Vagina (tissue), 2 donors: ENCODE measurements at regions not wholly inside any gene's neighbourhood (a gene's known extent, or its start where the extent isn't known, plus 50 kb on each side); places are given as distances from the start of the nearest gene placed in this dataset.

Experiments
- DNase-seq, 2 donors: peaks; one replicate each; pipeline ENCODE4 v3.0.0-alpha.2; 2017; ENCODE audit errors: extremely low spot score in 2 of 2
- H3K27ac ChIP-seq: fragments of 200-600 bp; sonication (generic); one replicate; pipeline ENCODE4 v1.5.1; 2019
- H3K27me3 ChIP-seq: fragments of 200-600 bp; sonication (generic); one replicate; pipeline ENCODE4 v1.5.1; 2019
- H3K36me3 ChIP-seq, 2 donors: fragments of 200-600 bp; sonication (generic); one replicate each; pipeline ENCODE4 v1.5.1; 2017 to 2019
- H3K4me1 ChIP-seq: fragments of 200-600 bp; sonication (generic); one replicate; pipeline ENCODE4 v1.5.1; 2019
- H3K4me3 ChIP-seq, 2 donors: fragments of 200-600 bp; sonication (generic); 1 replicate in 1 of 2; 2 replicates in 1 of 2; pipeline ENCODE4 v1.5.1; 2016 to 2019
- H3K9me3 ChIP-seq: fragments of 200-600 bp; sonication (generic); one replicate; pipeline ENCODE4 v1.5.1; 2019
- POLR2A ChIP-seq, 2 donors: fragments of 450-650 bp; IDR thresholded peaks; one replicate each; pipeline ENCODE4 v1.6.1; 2017; ENCODE audit warnings: antibody characterized with exemption in 2 of 2, mild to moderate bottlenecking in 2 of 2, moderate library complexity in 2 of 2
- POLR2AphosphoS5 ChIP-seq, 2 donors: sonication (generic); formaldehyde crosslinking; IDR thresholded peaks; one replicate each; pipeline ENCODE4 v1.9.0; 2017; ENCODE audit warnings: antibody characterized with exemption in 2 of 2, mild to moderate bottlenecking in 2 of 2, low read depth in 1 of 2; ENCODE audit not compliant: insufficient read depth in 1 of 2
- intact Hi-C: fragments of 100-400 bp; cut with DNase I; formaldehyde crosslinking; loops from one replicate; pipeline ENCODE4 v1.15.1; 2023
- TF ChIP-seq, protein P1 (sequence below), 3 experiments: fragments of 450-650 bp in 2 of 3; fragments of 200-600 bp in 1 of 3; sonication (generic) in 1 of 3; IDR thresholded peaks; one replicate each; pipeline ENCODE4 v1.5.1; 2017 to 2019; ENCODE audit warnings: antibody characterized with exemption in 3 of 3, mild to moderate bottlenecking in 2 of 3, moderate library complexity in 2 of 3

DNA sequence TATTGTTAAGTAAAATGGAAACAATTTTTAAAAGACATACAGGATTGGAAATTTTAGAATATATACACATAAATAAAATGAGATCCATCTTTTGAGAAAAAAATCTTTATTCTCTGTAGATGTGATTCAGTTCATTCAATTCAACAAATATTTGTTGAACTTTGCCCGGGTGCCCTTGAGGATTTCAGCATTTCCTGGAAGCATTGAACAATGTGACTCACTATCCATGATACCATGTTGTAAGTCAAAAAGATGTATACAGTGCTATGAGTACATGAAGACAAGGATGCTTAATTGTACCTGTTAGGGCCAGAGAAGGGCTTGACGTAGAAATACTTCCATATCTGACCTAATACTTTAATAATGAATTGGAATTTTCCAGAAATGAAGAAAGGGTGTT, 353.7 kb downstream of the METTL15 start:
- intact Hi-C loops, result no loop called here
- Histone ChIP-seq H3K27ac (no peak overlapping the region), H3K27me3 (no peaks in the 10 kb centered on the region), H3K9me3 (no peaks in the 10 kb centered on the region), H3K4me3 (no peak overlapping the region), H3K36me3 (no peaks in the 10 kb centered on the region), H3K4me1 (no peaks in the 10 kb centered on the region)
- TF ChIP-seq POLR2A (IDR thresholded peaks at IDR 0.05) (no peak), POLR2AphosphoS5 (IDR thresholded peaks at IDR 0.05; ENCODE audit: insufficient read depth in 1 of 2, low read depth in 1 of 2) (no peak)
- TF ChIP-seq, protein P1, sequence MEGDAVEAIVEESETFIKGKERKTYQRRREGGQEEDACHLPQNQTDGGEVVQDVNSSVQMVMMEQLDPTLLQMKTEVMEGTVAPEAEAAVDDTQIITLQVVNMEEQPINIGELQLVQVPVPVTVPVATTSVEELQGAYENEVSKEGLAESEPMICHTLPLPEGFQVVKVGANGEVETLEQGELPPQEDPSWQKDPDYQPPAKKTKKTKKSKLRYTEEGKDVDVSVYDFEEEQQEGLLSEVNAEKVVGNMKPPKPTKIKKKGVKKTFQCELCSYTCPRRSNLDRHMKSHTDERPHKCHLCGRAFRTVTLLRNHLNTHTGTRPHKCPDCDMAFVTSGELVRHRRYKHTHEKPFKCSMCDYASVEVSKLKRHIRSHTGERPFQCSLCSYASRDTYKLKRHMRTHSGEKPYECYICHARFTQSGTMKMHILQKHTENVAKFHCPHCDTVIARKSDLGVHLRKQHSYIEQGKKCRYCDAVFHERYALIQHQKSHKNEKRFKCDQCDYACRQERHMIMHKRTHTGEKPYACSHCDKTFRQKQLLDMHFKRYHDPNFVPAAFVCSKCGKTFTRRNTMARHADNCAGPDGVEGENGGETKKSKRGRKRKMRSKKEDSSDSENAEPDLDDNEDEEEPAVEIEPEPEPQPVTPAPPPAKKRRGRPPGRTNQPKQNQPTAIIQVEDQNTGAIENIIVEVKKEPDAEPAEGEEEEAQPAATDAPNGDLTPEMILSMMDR (IDR thresholded peaks at IDR 0.05), result no peak
- DNase-seq, result no peak

DNA sequence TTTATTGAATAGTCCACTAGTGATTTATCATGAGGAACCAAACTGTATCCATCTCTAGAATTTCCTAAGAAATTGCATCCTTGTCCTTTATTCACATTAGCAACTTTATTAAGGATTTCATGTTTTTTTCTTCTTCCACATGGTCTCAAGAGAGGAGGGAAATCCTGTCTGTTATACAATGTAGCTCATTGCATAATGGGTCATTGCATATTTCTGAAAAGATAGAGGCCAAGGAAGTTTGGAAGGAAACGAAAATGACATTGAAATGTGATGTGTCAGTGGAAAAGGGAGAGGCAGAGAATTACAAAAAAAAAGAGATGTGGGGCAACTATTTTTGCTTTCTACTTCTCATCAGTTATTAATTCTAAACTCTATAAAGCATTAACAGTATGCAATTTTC, 353.1 kb downstream of the METTL15 start:
- intact Hi-C loops, result no loop called here
- no peak overlapping the region for H3K27ac ChIP-seq
- DNase-seq, result no peak
- H3K9me3 ChIP-seq, result no peaks in the 10 kb centered on the region
- no peaks in the 10 kb centered on the region for H3K27me3 ChIP-seq
- no peaks in the 10 kb centered on the region for H3K36me3 ChIP-seq
- H3K4me1 ChIP-seq, result no peaks in the 10 kb centered on the region
- TF ChIP-seq POLR2AphosphoS5 (IDR thresholded peaks at IDR 0.05; ENCODE audit: insufficient read depth in 1 of 2, low read depth in 1 of 2) (no peak), POLR2A (IDR thresholded peaks at IDR 0.05) (no peak)
- TF ChIP-seq, protein P1 (IDR thresholded peaks at IDR 0.05), result no peak
- H3K4me3 ChIP-seq, result no peak overlapping the region

DNA sequence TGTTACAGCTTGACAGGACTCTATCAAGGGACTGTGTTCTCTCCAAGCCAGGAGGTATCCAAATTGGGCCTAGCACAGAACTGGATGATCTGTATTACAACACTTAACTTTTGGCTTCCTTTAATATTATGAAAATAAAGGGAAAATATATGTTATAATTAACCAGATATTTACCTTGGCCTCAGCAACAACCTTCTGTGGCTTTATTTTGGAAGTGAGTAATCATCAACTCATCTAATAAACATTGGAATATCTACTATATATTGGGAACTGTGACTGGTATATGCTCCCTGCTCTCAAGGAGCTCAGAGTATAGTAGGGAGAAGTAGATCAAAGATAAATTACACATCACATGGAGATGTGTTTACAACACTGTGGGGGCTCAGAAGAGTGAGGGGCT, 352.2 kb downstream of the METTL15 start:
- no peaks in the 10 kb centered on the region for H3K9me3 ChIP-seq
- H3K27me3 ChIP-seq, result no peaks in the 10 kb centered on the region
- intact Hi-C loops, result no loop called here
- H3K4me3 ChIP-seq, result no peak overlapping the region
- no peak overlapping the region for H3K27ac ChIP-seq
- TF ChIP-seq, protein P1 (IDR thresholded peaks at IDR 0.05), result no peak
- no peak for TF ChIP-seq POLR2A (IDR thresholded peaks at IDR 0.05)
- TF ChIP-seq POLR2AphosphoS5 (IDR thresholded peaks at IDR 0.05; ENCODE audit: insufficient read depth in 1 of 2, low read depth in 1 of 2), result no peak
- DNase-seq, result no peak
- H3K36me3 ChIP-seq, result no peaks in the 10 kb centered on the region
- H3K4me1 ChIP-seq, result no peaks in the 10 kb centered on the region

DNA sequence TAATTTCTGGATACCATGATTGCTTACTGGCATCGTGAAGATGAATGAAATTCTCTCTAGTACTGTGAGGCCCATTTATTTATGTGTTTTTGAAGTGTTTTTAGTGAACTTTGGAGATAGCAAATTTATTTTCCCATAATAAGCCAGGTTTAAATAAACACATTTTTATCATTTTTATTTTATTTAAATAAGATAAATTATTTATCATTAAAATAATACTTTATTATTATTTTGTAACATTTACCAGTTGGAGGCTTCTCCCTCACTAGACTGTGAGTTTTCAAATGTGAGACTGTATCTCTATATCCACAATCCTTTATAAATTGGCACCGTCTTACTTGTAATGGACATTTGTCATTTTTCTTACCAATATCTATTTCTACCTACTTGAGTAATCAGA, 351.7 kb downstream of the METTL15 start:
- TF ChIP-seq POLR2AphosphoS5 (IDR thresholded peaks at IDR 0.05; ENCODE audit: insufficient read depth in 1 of 2, low read depth in 1 of 2), result no peak
- TF ChIP-seq POLR2A (IDR thresholded peaks at IDR 0.05), result no peak
- TF ChIP-seq, protein P1 (IDR thresholded peaks at IDR 0.05), result no peak
- intact Hi-C loops, result no loop called here
- no peaks in the 10 kb centered on the region for H3K9me3 ChIP-seq
- no peaks in the 10 kb centered on the region for H3K27me3 ChIP-seq
- H3K27ac ChIP-seq, result no peak overlapping the region
- no peak overlapping the region for H3K4me3 ChIP-seq
- no peaks in the 10 kb centered on the region for H3K4me1 ChIP-seq
- no peaks in the 10 kb centered on the region for H3K36me3 ChIP-seq
- DNase-seq, result no peak

DNA sequence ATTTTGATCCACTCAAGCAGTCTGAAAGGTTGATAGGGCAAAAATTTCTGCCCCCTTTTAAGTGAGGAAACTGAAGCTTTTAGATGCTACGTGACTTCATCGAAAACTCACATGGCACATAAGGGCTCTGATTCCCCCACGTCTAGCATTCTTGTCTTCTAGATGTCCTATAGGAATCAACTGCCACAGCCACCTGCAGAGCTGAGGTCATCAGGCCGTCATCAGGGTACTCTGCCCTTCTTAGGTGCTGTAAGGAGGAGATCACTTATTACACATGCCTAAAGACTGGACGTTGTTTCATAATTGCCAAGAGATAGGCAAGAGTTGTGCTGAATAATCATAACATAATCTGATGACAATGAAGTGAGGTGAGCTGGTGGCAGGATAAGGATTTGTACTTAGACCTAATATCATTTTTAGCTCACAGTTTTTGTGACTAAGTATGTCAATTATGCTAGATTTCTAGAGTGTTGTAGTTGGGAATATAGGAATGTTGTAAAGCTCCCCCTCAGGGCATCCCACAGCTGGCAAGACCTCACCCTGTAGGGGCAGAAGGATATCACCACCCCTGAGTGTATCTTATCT, 349.4 kb downstream of the METTL15 start:
- Histone ChIP-seq H3K4me1 (no peaks in the 10 kb centered on the region), H3K9me3 (no peaks in the 10 kb centered on the region), H3K27ac (no peak overlapping the region), H3K36me3 (no peaks in the 10 kb centered on the region), H3K27me3 (no peaks in the 10 kb centered on the region), H3K4me3 (no peak overlapping the region)
- intact Hi-C loops, result no loop called here
- TF ChIP-seq, protein P1 (IDR thresholded peaks at IDR 0.05), result no peak
- TF ChIP-seq POLR2AphosphoS5 (IDR thresholded peaks at IDR 0.05; ENCODE audit: insufficient read depth in 1 of 2, low read depth in 1 of 2), result no peak
- TF ChIP-seq POLR2A (IDR thresholded peaks at IDR 0.05), result no peak
- no peak for DNase-seq
